ENCODE measurements at regions not wholly inside any gene's neighbourhood (a gene's known extent, or its start where the extent isn't known, plus 50 kb on each side); places are given as distances from the start of the nearest gene placed in this dataset.

DNA sequence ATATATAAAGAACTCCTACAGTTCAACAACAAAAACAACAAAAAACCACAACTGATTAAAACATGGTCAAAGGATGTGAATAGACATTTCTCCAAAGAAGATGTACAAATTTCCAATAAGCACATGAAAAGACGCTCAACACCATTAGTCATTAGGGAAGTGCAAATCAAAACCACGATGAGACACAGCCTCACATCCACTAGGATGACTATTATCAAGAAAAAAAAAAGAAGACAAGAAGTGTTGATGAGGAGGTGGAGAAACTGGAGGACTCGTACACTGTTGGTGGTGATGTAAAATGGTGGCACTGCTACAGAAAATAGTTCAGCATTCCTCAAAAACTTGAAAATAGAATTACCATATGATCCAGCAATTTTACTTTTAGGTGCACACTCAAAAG is 61.0 kb upstream of the SOX1 start:
- ATAC-seq = no peak

DNA sequence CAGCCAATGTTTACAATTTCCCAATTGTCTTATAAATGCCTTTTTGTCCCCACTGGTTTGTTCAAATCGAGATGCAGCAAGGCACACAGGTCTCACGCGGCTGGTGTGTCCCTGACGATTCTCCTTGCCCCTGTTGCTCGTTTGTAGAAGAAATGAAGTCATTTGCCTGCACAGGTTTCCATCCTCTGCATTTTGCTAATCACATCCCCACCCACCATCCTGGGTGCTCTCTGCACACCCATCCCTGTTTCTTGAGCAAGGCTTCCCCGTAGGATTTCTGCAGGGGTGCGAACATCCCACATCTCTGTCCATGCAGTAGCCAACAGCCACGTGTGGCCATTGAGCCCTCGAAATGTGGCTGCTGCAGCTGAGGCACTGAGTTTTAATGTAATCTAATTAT is 59.8 kb upstream of the SOX1 start:
- ATAC-seq = no peak

DNA sequence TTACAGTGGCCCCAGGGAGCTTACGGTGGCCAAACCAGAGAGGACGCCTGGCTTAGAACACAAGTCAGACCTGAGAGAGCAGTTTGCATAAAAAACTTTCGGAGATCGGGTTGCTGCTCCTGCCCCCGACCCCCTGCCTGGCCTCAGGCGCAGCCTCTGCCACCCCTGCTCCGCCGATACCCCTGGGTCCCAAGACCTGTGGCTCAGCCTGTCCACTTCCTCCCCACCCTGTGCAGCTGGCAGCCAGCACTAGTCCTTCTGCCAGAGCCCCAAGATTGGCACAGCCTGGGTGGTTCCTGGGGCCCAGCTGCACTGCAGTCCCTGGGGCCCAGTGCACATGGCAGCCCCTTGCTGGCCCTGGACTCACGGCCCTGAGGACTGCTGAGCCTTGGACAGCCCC is 56.2 kb upstream of the SOX1 start:
- no peak for ATAC-seq

DNA sequence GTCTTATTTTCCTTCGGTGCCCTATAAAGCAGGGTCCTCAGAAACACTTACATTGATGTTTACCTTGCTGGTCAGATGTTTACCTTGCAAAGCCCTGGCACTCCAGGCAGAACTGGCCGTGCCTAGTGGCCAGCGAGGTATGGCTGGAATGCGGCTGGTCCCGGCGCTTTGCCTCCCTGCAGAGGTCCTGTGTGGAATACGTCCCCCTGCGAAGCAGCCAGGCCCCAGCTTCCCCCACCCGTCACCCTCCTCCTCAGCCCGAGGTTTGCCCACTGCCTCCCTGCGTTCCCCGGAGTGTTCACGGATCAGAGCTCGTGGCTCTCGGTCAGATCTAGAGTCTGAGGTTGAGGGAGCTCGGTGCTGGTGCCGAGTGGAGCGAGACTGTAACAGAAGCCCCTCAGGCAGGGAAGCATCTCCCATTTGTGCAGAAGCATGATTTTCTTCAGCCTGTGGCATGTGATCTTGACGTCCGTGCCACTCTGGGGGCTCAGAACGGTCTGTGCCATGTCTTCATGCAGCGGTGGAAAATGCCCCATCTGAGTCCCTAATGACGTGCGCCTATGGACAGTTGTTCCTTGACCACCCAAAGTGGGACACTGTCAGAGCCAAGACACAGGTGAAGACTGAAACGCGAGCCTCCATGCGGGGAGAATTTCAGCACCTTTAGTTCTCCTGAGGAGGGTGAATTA is 54.8 kb upstream of the SOX1 start:
- no peak for ATAC-seq

DNA sequence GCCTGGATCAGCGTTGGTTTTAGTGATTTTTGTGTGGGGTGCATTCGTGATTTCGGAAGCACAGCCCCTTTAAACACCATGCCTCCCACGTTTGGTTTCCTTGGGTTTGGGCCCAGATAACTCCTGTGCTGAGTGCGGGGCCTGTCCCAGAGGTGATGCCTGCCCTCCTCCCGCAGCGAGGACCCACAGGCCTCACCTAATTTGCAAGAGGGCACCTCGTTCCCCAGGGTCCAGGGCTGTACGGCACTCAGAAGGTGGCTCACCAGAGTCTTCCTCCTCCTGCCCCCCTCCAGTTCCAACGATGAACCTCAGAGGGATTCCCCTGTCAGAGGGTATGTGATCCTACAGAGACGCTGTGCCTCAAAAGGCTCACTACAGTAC is 54.3 kb upstream of the SOX1 start:
- ATAC-seq = no peak

DNA sequence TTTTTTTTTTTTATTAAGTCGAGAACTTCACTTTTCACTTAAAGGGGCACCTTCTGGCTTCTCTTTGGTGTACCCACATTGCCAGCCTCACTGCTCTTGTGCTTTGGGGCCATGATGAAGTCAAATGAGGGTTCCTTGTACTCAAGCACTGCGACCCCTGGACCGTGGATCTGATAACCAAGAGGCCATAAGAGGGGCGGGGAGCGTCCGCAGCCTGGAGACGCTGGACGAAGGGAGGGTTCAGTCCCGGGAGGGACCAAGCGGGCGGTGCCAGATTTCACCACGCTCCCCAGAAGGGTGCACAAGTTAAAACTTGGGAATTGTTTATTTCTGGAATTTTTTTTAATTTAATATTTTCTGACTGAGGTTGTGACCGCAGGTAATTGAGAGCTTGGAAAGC is 53.3 kb upstream of the SOX1 start:
- ATAC-seq = no peak

DNA sequence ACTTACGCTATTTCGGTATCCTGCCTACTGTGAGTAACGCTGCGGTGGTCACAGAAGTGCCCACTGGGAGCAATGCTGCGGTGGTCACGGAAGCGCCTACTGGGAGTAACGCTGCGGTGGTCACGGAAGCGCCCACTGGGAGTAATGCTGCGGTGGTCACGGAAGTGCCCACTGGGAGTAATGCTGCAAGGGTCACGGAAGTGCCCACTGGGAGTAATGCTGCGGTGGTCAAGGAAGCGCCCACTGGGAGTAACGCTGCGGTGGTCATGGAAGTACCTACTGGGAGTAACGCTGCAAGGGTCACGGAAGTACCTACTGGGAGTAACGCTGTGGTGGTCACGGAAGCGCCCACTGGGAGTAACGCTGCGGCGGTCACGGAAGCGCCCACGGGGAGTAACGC is 52.1 kb upstream of the SOX1 start:
- ATAC-seq = no peak
